Forelimb muscle (tissue), 1 donor: ENCODE measurements at regions not wholly inside any gene's neighbourhood (a gene's known extent, or its start where the extent isn't known, plus 50 kb on each side); places are given as distances from the start of the nearest gene placed in this dataset.
"Not testable (repeated sequence)": the region's sequence is repeated elsewhere in the genome, so short reads cannot be mapped to it uniquely, and the experiment has no call there.

Experiments
- DNase-seq: peaks from one replicate; pipeline ENCODE4 v3.0.0-alpha.2; 2013; ENCODE audit warnings: low read depth

- DNase-seq: no peak
Observed at GRCh38 chr17:13865650-13866049, 203.7 kb upstream of the COX10 start.

GRCh38 chr17:13869331-13869940 lies 199.9 kb upstream of the COX10 start:
- no peak for DNase-seq

- no peak for DNase-seq
Observed at GRCh38 chr17:13871261-13871660, 198.0 kb upstream of the COX10 start.

- no peak for DNase-seq
Observed at GRCh38 chr17:13874134-13874533, 195.2 kb upstream of the COX10 start.

- DNase-seq: no peak
Observed at GRCh38 chr17:13874817-13875216, 194.5 kb upstream of the COX10 start.

GRCh38 chr17:13879961-13880466 lies 189.3 kb upstream of the COX10 start:
- no peak for DNase-seq

- DNase-seq: no peak
Observed at GRCh38 chr17:13883659-13884058, 185.6 kb upstream of the COX10 start.

GRCh38 chr17:13884347-13884746 lies 185.0 kb upstream of the COX10 start:
- DNase-seq: no peak

GRCh38 chr17:13885550-13885949 lies 183.8 kb upstream of the COX10 start:
- DNase-seq: no peak

- no peak for DNase-seq
Observed at GRCh38 chr17:13885953-13886889, 183.1 kb upstream of the COX10 start.

- DNase-seq: no peak
Observed at GRCh38 chr17:13888056-13888609, 181.2 kb upstream of the COX10 start.

- DNase-seq: not testable (repeated sequence)
Observed at GRCh38 chr17:13908971-13909370, 160.3 kb upstream of the COX10 start.

GRCh38 chr17:13909901-13910519 lies 159.3 kb upstream of the COX10 start:
- DNase-seq: no peak

GRCh38 chr17:13917634-13918033 lies 151.7 kb upstream of the COX10 start:
- DNase-seq: no peak

- no peak for DNase-seq
Observed at GRCh38 chr17:13918247-13918646, 151.1 kb upstream of the COX10 start.

GRCh38 chr17:13919818-13920217 lies 149.5 kb upstream of the COX10 start:
- no peak for DNase-seq

GRCh38 chr17:13920413-13920812 lies 148.9 kb upstream of the COX10 start:
- DNase-seq: no peak

- DNase-seq: no peak
Observed at GRCh38 chr17:13921841-13922776, 147.2 kb upstream of the COX10 start.

GRCh38 chr17:13922885-13923284 lies 146.4 kb upstream of the COX10 start:
- no peak for DNase-seq

GRCh38 chr17:13925579-13925978 lies 143.7 kb upstream of the COX10 start:
- DNase-seq: no peak

- DNase-seq: peak; percentile 51
Observed at GRCh38 chr17:13931111-13931526, 138.2 kb upstream of the COX10 start.
